HG03565 (cell line): ENCODE measurements at regions not wholly inside any gene's neighbourhood (a gene's known extent, or its start where the extent isn't known, plus 50 kb on each side); places are given as distances from the start of the nearest gene placed in this dataset.

ENCODE experiments used
- ATAC-seq: cut with Tn5 transposase; IDR thresholded peaks from one replicate; pipeline ENCODE4 v1.9.1; 2021; ENCODE audit warnings: mild to moderate bottlenecking, moderate library complexity; ENCODE audit not compliant: unreplicated experiment

GRCh38 chr1:61531716-61532115 is 193.2 kb downstream of the TM2D1 start:
- ATAC-seq, result no peak

- ATAC-seq, result no peak
These were observed 200.9 kb downstream of the TM2D1 start for GRCh38 chr1:61523893-61524605.

- ATAC-seq, result no peak
These were observed 201.7 kb downstream of the TM2D1 start for GRCh38 chr1:61523229-61523628.

GRCh38 chr1:61520401-61520800 is 204.5 kb downstream of the TM2D1 start:
- no peak for ATAC-seq

GRCh38 chr1:61519631-61520030 is 205.3 kb downstream of the TM2D1 start:
- ATAC-seq, result no peak

GRCh38 chr1:61518670-61519400 is 206.1 kb downstream of the TM2D1 start:
- ATAC-seq, result peak; percentile 94

- no peak for ATAC-seq
These were observed 207.6 kb downstream of the TM2D1 start for GRCh38 chr1:61517345-61517744.

- ATAC-seq, result no peak
These were observed 209.8 kb downstream of the TM2D1 start for GRCh38 chr1:61515096-61515495.
